AG10803 (cell line): ENCODE measurements at regions not wholly inside any gene's neighbourhood (a gene's known extent, or its start where the extent isn't known, plus 50 kb on each side); places are given as distances from the start of the nearest gene placed in this dataset.

Source experiments
- DNase-seq: peaks from one replicate; pipeline ENCODE4 v3.0.0; 2010; ENCODE audit warnings: low read depth
- H3K4me3 ChIP-seq: 2 replicates; pipeline ENCODE4 v1.5.1; 2011; ENCODE audit warnings: mild to moderate bottlenecking, low read length, control low read depth
- TF ChIP-seq, protein P1 (sequence below): conservative IDR thresholded peaks from 2 replicates; pipeline ENCODE4 v1.5.1; 2011; ENCODE audit warnings: mild to moderate bottlenecking, low read length, control low read depth, inconsistent platforms

DNA sequence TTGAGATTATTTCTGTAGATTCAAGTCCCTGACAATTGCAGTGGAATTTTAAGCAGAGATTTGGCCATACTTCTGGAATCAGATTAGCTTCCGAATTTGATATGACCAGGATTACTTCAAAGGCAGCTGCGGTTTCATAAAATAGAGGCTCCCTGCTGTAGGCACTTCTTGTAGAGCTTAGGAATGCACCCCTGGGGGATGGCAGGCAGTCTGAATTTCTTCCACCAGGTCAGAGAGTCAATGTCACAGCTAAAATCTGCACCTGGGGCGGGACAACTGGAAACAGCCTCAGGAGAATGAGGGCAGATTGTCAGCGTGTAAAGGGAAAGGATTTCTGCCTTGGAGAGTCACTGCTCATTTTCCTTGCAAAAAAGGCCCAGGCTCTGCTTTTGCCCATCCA, 182.6 kb downstream of the ARRDC4 start:
- DNase-seq, result no peak
- H3K4me3 ChIP-seq, result no peak overlapping the region
- TF ChIP-seq, protein P1, sequence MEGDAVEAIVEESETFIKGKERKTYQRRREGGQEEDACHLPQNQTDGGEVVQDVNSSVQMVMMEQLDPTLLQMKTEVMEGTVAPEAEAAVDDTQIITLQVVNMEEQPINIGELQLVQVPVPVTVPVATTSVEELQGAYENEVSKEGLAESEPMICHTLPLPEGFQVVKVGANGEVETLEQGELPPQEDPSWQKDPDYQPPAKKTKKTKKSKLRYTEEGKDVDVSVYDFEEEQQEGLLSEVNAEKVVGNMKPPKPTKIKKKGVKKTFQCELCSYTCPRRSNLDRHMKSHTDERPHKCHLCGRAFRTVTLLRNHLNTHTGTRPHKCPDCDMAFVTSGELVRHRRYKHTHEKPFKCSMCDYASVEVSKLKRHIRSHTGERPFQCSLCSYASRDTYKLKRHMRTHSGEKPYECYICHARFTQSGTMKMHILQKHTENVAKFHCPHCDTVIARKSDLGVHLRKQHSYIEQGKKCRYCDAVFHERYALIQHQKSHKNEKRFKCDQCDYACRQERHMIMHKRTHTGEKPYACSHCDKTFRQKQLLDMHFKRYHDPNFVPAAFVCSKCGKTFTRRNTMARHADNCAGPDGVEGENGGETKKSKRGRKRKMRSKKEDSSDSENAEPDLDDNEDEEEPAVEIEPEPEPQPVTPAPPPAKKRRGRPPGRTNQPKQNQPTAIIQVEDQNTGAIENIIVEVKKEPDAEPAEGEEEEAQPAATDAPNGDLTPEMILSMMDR, result no peak

DNA sequence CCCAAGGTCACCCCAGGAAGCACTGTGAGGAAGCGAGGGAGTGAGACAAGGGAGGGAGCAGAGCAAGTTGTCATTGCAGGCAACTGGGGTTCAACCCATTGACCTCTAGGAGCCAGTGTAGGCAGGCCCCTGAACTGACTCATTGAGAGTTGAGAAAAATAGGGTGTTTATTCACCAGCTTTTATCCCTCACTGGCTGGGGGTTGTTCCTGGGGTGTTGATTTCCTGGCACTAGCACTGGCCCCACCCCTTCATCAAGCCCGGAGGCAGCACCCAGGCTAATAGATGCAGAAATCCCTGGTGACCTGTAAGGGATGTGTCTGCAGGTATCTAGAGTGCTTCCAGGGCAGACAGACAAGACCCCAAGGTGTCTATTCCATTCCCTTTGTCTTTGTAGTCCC, 183.9 kb downstream of the ARRDC4 start:
- H3K4me3 ChIP-seq, result no peak overlapping the region
- TF ChIP-seq, protein P1, result no peak
- no peak for DNase-seq

DNA sequence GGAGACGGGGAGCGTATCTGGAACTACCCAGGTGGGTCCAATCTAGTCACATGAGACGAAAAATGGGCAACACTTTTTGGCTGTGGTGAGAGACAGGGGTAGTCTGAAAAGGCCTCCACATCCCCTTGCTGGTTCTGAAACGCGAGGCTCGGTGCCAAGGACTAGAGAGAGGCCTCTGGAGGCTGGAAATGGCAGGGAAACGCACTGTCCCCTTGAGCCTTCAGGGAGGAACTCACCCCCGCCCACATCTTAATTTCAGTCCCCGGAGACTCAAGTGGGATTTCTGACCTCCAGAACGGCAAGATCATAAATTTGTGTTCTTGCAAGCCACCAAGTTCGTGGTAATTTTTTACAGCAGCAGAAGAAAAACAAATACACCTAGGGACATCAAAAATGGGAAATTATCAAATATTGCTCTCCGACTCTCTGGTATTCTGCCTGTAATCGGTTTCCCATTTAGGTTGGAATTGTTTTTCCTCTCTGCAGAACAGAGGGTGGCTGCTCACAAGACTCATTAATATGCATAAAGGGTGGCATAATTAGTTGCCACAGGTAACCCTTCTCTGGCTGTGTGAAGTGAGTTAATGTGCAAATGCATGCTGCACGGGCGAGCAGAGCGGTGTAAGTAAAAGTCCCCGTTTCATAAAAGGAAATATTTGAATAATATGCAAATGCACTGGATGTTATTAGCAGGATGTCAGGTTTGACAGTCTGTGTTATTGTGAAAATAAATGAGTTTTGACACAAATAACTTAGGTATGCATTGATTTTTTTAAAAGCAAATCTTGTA, 185.7 kb downstream of the ARRDC4 start:
- DNase-seq, result no peak
- no peak overlapping the region for H3K4me3 ChIP-seq
- TF ChIP-seq, protein P1, result no peak

DNA sequence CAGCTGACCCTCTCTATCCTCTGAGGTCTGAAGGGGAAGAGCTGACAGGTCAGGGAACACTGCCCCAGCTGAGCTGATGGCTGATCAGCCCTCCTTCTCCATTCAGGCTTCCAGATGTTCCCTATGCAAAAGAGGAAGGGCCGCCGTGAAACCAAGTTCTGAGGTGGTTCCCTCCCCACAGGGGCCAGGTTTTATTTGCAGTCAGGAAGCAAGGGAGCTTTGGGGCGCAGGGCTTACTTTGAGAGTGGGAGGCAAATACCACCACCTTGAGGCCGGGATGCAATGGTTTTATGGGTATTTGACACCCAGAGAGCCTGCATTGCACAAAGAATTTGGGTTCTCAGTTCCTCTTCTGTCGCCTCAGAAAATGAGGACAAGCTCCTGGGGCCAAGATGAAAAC, 186.9 kb downstream of the ARRDC4 start:
- TF ChIP-seq, protein P1, result no peak
- no peak overlapping the region for H3K4me3 ChIP-seq
- no peak for DNase-seq

DNA sequence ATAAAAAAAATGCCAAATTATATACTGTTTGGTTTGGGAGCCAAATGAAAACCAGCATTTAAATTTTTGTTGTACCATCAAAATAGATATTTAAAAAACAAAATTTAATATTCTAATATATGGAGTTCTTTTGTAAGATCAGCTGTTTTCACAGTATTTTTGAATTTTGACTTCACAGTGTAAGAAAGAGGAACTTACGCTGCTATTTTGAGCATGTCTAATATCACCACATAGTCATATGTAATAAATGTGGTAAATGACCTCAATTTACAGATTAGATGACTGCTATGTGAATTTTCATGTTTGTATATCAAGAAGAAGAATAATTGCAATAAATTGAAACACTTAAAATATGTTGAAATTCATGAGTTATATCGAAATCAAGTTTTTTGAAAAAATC, 189.6 kb downstream of the ARRDC4 start:
- H3K4me3 ChIP-seq, result no peak overlapping the region
- DNase-seq, result no peak
- TF ChIP-seq, protein P1, result no peak

DNA sequence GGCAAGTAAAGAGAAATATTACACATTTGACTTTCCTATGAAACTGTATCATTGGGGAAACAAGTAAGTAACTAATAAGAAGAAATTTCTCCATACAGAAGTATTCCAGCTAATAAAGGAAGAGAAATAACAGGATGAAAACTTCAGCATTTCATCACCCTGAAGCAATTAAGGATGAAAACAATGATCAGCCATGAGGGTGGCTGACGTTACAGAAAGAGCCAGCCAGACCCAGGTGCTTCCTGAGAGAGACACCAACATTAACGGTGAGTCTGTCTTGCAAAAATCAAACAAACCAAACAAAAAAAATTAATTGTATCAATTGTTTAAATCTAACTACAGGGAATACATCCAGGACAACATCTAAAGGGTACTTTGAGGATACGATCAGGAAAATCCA, 190.0 kb downstream of the ARRDC4 start:
- DNase-seq, result no peak
- TF ChIP-seq, protein P1, result no peak
- H3K4me3 ChIP-seq, result no peak overlapping the region

DNA sequence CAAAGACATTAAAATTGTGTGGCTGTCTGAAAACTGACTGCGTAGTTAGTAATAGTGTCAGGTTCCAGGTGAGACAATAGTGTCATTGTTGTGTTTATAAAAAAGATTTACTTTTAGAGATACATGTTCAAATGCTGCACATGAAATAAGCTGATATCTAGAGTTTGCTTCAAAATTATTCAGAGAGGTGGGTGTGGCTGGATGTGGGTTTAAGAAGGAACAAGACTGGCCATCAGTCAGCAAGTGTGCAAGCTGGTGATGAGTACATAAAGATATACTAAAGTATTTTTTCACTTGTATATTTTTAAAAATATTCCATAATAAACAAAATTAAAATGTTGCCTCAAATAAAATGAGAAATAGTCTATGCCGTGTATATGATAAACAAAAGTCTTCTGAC, 190.6 kb downstream of the ARRDC4 start:
- no peak for DNase-seq
- TF ChIP-seq, protein P1, result no peak

More for the DNA sequence above, 190.6 kb downstream of the ARRDC4 start:
- H3K4me3 ChIP-seq, result no peak overlapping the region
